ENCODE measurements at regions not wholly inside any gene's neighbourhood (a gene's known extent, or its start where the extent isn't known, plus 50 kb on each side); places are given as distances from the start of the nearest gene placed in this dataset.

DNA sequence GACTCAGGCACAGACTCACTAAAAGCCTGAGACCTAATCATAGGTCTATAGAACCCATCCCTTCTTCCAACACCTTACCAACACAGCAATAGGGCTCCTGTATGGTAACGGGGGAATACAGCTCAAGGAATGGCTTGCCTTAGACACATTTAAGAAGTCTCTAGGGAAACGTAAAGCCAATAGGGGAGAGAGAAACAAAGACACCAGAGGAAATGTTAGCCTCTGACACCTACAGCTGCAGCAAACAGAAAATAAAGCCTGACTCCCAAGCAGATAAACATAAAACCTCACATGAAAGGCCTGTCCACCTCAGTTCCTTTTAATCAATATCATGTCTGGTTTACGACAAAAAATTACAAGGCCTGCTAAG lies 51.1 kb upstream of the NCOA1 start:
- DNase-seq, result no peak
- intact Hi-C loops (cut with DNase I), result no loop called here

DNA sequence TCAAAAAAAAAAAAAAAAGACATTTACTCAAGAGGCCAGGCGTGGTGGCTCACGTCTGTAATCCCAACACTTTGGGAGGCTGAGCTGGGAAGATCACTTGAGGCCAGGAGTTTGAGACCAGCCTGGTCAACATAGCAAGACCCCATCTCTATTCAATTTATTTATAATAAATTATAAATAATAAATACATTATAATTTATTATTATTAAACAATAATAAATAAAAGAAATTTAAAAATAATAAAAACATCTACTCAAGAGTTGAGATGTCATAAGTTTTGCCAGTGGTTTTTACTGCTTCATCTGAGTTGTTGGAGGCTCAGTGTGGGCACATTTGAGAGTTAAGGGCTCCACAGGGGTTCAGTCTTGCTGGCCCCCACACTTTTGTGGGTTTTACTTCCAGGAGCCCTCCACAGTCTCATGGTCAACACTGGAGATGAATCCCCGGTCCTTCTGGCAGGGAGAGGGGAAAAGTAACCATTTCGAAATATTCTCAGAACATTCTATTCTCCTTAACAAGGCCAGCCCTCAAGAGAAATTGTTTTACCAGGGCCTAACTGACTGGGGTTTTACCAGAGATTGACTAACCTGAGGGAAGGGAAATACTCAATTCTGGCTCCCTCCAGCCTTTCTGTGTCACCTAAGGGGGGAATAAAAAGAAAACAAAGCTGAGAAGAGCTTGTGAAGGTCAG lies 51.6 kb upstream of the NCOA1 start:
- DNase-seq, result no peak
- Histone ChIP-seq H3K27ac (ENCODE audit: low read depth in 1 of 2, low read length in 2 of 2) (no peak overlapping the region), H3K4me3 (ENCODE audit: low read length in 2 of 2) (no peak overlapping the region), H3K4me1 (ENCODE audit: control insufficient read depth in 1 of 2, insufficient read depth in 2 of 2, low read length in 2 of 2) (peaks cover 3% of the 10 kb centered on the region in 2 donors), H3K27me3 (ENCODE audit: control insufficient read depth in 1 of 2, insufficient read depth in 2 of 2, low read length in 1 of 2) (no peaks in the 10 kb centered on the region), H3K9me3 (ENCODE audit: control insufficient read depth, low read length) (no peaks in the 10 kb centered on the region), H3K36me3 (ENCODE audit: control insufficient read depth in 1 of 2, insufficient read depth in 2 of 2, low read length in 1 of 2) (no peaks in the 10 kb centered on the region)
- WGBS, 2 donors, result 96 to 99% methylated on average over 4 of the region's 4 CpGs
- intact Hi-C loops (cut with DNase I), result no loop called here
- no peak for ATAC-seq (ENCODE audit: low FRiP score)

More for the DNA sequence above, 51.1 kb upstream of the NCOA1 start:
- Histone ChIP-seq H3K27ac (ENCODE audit: low read depth in 1 of 2, low read length in 2 of 2) (no peak overlapping the region), H3K9me3 (ENCODE audit: control insufficient read depth, low read length) (no peaks in the 10 kb centered on the region), H3K27me3 (ENCODE audit: control insufficient read depth in 1 of 2, insufficient read depth in 2 of 2, low read length in 1 of 2) (no peaks in the 10 kb centered on the region), H3K4me1 (ENCODE audit: control insufficient read depth in 1 of 2, insufficient read depth in 2 of 2, low read length in 2 of 2) (peaks cover 3% of the 10 kb centered on the region in 2 donors), H3K4me3 (ENCODE audit: low read length in 2 of 2) (no peak overlapping the region), H3K36me3 (ENCODE audit: control insufficient read depth in 1 of 2, insufficient read depth in 2 of 2, low read length in 1 of 2) (no peaks in the 10 kb centered on the region)
- 97% methylated on average over 3 of the region's 3 CpGs for WGBS, 2 donors
- ATAC-seq (ENCODE audit: low FRiP score), result no peak

DNA sequence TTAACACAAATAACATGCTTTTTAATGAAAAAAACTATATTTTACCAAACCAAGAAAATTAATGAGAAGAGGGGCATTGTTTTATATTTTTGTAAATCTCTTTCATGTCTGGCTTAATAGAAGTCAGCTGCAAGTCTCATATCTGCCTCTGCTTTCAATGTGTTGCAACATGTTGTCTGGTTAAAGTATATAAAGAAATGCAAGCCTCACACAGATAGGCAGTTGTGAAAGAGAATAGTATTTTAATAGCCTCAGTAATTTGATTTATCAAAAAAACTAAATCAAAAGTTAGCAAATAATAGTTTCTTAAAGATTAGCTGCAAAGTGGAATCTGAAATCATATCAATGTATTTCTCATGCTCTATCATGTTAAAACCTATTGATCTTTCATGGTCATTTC lies 52.9 kb upstream of the NCOA1 start:
- intact Hi-C loops (cut with DNase I), result no loop called here

DNA sequence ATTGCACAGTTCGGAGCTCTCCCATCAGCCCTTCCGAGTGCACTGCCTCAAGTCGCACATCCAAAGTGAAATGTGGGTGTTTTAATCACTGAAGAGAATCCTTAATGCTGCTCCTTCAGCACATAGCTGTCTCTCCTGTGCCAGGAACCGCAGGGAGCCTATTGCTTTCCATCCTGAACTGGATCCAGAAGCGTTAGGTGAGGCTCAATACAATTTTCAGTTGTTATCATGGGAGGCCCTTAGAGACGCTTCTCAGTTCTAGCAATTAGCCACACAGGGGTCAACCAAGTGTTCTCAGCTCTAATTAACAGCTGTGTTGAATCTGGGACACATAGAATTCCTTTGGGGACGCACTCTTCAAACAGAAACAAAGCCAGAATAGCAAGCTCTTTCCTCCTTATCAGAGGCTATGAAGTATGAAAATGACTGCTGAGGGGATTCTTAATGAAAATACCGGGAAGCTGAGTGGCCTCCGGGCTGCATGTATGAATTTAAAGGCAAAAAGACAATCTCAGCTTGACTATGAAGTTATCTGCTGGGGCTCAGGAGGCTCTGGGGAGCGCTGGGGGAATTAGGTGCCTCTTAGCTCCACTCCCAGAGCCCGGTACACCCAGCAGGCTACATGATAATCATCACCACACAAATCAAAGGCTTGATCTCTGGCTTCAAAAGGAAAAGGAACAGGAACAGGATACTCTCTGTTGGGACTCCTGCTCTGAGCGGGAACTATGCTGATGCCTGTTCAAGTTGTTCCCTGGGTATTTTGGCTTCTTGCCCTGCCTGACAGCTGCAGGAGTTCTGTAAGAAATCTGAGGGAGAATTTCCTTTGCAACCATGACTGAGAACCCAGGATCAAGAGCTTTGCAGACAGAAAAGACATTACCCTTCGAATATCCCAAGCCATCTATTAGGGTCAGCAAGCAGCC lies 55.4 kb upstream of the NCOA1 start:
- Histone ChIP-seq H3K4me3 (ENCODE audit: low read length in 2 of 2) (no peak overlapping the region), H3K27ac (ENCODE audit: low read depth in 1 of 2, low read length in 2 of 2) (no peak overlapping the region), H3K27me3 (ENCODE audit: control insufficient read depth in 1 of 2, insufficient read depth in 2 of 2, low read length in 1 of 2) (no peaks in the 10 kb centered on the region), H3K4me1 (ENCODE audit: control insufficient read depth in 1 of 2, insufficient read depth in 2 of 2, low read length in 2 of 2) (peaks cover 3% of the 10 kb centered on the region in 2 donors), H3K36me3 (ENCODE audit: control insufficient read depth in 1 of 2, insufficient read depth in 2 of 2, low read length in 1 of 2) (no peaks in the 10 kb centered on the region), H3K9me3 (ENCODE audit: control insufficient read depth, low read length) (no peaks in the 10 kb centered on the region)
- WGBS, 2 donors, result 41 to 47% methylated on average over 13 of the region's 13 CpGs
- ATAC-seq (ENCODE audit: low FRiP score), result peak; percentile 76
- intact Hi-C loops (cut with DNase I), result no loop called here
- peak in 1 of 2 donors; percentile 76 for DNase-seq

More for the DNA sequence above, 52.9 kb upstream of the NCOA1 start:
- no peaks in the 10 kb centered on the region for H3K27me3 ChIP-seq (ENCODE audit: control insufficient read depth in 1 of 2, insufficient read depth in 2 of 2, low read length in 1 of 2)
- H3K27ac ChIP-seq (ENCODE audit: low read depth in 1 of 2, low read length in 2 of 2), result no peak overlapping the region
- no peaks in the 10 kb centered on the region for H3K36me3 ChIP-seq (ENCODE audit: control insufficient read depth in 1 of 2, insufficient read depth in 2 of 2, low read length in 1 of 2)
- H3K4me1 ChIP-seq (ENCODE audit: control insufficient read depth in 1 of 2, insufficient read depth in 2 of 2, low read length in 2 of 2), result peaks cover 3% of the 10 kb centered on the region in 2 donors
- ATAC-seq (ENCODE audit: low FRiP score) (no peak), DNase-seq (no peak)
- H3K9me3 ChIP-seq (ENCODE audit: control insufficient read depth, low read length), result no peaks in the 10 kb centered on the region
- no peak overlapping the region for H3K4me3 ChIP-seq (ENCODE audit: low read length in 2 of 2)

DNA sequence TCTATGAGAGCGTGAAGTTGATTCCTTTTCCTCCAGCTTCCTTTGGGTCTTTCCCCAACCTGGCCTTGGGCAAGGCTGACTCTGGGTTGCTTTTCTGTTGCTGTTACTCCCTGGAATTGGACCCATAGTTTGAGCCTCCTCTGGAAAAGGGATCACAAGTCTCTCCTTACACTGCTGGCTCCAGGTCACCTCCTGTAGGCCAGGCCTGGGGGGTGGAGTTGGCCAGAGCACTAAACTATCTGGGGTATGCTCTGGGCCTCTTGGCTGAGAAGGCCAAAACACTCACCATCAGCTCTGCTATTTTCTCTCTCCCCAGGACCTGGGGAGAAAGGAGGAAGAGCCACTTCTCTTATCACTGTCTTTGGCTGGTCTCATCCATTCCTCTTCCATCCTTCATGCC lies 56.5 kb upstream of the NCOA1 start:
- H3K27me3 ChIP-seq (ENCODE audit: control insufficient read depth in 1 of 2, insufficient read depth in 2 of 2, low read length in 1 of 2), result no peaks in the 10 kb centered on the region
- no peaks in the 10 kb centered on the region for H3K36me3 ChIP-seq (ENCODE audit: control insufficient read depth in 1 of 2, insufficient read depth in 2 of 2, low read length in 1 of 2)
- H3K27ac ChIP-seq (ENCODE audit: low read depth in 1 of 2, low read length in 2 of 2), result no peak overlapping the region
- intact Hi-C loops (cut with DNase I), result no loop called here
- peak; percentile 74 for ATAC-seq (ENCODE audit: low FRiP score)
- H3K4me1 ChIP-seq (ENCODE audit: control insufficient read depth in 1 of 2, insufficient read depth in 2 of 2, low read length in 2 of 2), result peaks cover 3 to 4% of the 10 kb centered on the region in 2 donors
- no peak overlapping the region for H3K4me3 ChIP-seq (ENCODE audit: low read length in 2 of 2)
- DNase-seq, result no peak
- H3K9me3 ChIP-seq (ENCODE audit: control insufficient read depth, low read length), result no peaks in the 10 kb centered on the region
- WGBS, 2 donors, result 96 to 100% methylated on average over 1 of the region's 1 CpG

DNA sequence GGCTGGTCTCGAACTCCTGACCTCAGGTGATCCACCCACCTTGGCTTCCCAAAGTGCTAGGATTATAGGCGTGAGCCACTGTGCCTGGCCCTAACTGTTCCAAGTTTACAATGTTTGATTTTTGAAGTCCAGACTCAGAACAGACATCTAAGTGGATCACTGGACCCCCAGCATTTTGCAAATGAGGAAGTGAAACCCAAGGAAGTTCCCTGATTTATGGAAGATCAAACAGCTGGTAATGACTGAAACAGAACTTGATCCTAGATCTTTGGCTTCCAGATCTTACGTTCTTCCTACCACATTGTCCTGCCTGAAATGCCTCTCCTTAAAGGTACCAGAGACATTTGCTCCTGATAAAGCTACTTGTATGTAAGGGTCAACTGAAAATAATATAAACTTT lies 58.3 kb upstream of the NCOA1 start:
- Histone ChIP-seq H3K27me3 (ENCODE audit: control insufficient read depth in 1 of 2, insufficient read depth in 2 of 2, low read length in 1 of 2) (no peaks in the 10 kb centered on the region), H3K4me1 (ENCODE audit: control insufficient read depth in 1 of 2, insufficient read depth in 2 of 2, low read length in 2 of 2) (peaks cover 3 to 10% of the 10 kb centered on the region in 2 donors), H3K4me3 (ENCODE audit: low read length in 2 of 2) (no peak overlapping the region), H3K36me3 (ENCODE audit: control insufficient read depth in 1 of 2, insufficient read depth in 2 of 2, low read length in 1 of 2) (no peaks in the 10 kb centered on the region), H3K9me3 (ENCODE audit: control insufficient read depth, low read length) (no peaks in the 10 kb centered on the region), H3K27ac (ENCODE audit: low read depth in 1 of 2, low read length in 2 of 2) (no peak overlapping the region)
- intact Hi-C loops (cut with DNase I), result no loop called here
- ATAC-seq (ENCODE audit: low FRiP score), result no peak
- DNase-seq, result no peak
- 90 to 91% methylated on average over 3 of the region's 3 CpGs for WGBS, 2 donors

DNA sequence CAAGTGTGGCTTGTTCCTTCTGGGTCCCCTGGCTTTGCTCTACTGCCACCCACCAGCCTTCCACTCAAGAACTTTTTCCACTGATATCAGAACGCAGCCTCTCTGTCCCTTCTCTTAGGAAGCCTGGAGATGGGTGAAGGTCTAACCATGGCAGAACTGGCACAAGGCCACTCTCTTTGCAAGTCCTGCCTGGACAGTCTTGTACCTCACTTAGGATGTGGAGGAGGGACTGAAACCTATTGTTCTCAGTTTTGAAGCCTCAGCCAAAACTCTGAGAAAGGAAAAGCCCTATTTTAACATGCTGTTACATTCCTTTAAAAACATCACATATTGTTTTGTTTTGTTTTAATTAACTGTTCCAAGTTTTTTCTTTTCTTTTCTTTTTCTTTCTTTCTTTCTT lies 58.9 kb upstream of the NCOA1 start:
- H3K9me3 ChIP-seq (ENCODE audit: control insufficient read depth, low read length), result no peaks in the 10 kb centered on the region
- no peak for ATAC-seq (ENCODE audit: low FRiP score)
- peaks cover 3 to 10% of the 10 kb centered on the region in 2 donors for H3K4me1 ChIP-seq (ENCODE audit: control insufficient read depth in 1 of 2, insufficient read depth in 2 of 2, low read length in 2 of 2)
- H3K4me3 ChIP-seq (ENCODE audit: low read length in 2 of 2), result no peak overlapping the region
- intact Hi-C loops (cut with DNase I), result no loop called here
- no peaks in the 10 kb centered on the region for H3K27me3 ChIP-seq (ENCODE audit: control insufficient read depth in 1 of 2, insufficient read depth in 2 of 2, low read length in 1 of 2)
- H3K36me3 ChIP-seq (ENCODE audit: control insufficient read depth in 1 of 2, insufficient read depth in 2 of 2, low read length in 1 of 2), result no peaks in the 10 kb centered on the region
- DNase-seq, result no peak
- 57 to 75% methylated on average over 1 of the region's 1 CpG for WGBS, 2 donors
- H3K27ac ChIP-seq (ENCODE audit: low read depth in 1 of 2, low read length in 2 of 2), result no peak overlapping the region

DNA sequence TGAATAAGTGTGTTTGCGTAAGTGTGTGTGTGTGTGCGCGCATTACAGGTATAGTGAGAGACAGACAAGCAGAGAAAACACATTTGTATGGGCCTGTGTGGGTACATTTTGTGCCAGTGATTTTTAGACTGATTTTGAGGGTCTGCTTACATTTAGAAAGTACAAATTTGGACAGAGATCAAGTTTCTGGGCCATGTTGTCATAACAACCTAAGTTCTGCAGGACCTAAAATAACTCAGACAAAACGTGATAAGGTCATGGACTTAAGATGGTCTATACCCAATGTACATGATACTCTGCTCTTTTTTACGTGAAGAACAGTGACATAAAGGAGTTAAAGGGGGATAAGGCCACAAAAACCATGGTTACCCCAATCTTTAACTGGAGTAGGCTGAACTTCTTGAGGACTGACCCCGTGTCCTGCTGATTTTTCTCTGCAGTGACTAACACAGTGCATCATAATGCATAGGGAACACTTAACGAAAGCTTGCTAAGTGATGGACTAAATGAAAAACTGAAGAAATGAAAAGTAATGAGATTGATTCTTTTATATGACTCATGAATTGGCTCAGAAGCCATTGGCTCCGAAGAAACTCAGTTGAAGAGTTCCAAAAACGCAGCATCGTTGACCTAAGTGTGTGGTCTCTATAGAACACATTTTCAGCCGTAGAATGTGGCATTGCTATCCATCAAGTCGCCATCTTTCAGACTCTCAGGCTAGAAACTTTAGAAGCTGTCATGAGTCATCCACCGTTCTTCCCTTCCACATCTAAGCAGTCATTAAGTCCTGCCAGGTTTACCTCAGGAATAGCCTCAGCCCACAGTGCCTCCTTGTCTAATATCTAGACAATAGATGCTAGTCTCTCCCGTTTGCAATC lies 61.6 kb upstream of the NCOA1 start:
- DNase-seq (no peak), ATAC-seq (ENCODE audit: low FRiP score) (no peak)
- WGBS, 2 donors, result 37 to 38% methylated on average over 14 of the region's 14 CpGs
- Histone ChIP-seq H3K9me3 (ENCODE audit: control insufficient read depth, low read length) (no peaks in the 10 kb centered on the region), H3K4me1 (ENCODE audit: control insufficient read depth in 1 of 2, insufficient read depth in 2 of 2, low read length in 2 of 2) (peaks cover 0 to 6% of the 10 kb centered on the region in 2 donors), H3K36me3 (ENCODE audit: control insufficient read depth in 1 of 2, insufficient read depth in 2 of 2, low read length in 1 of 2) (no peaks in the 10 kb centered on the region), H3K27ac (ENCODE audit: low read depth in 1 of 2, low read length in 2 of 2) (no peak overlapping the region), H3K4me3 (ENCODE audit: low read length in 2 of 2) (no peak overlapping the region), H3K27me3 (ENCODE audit: control insufficient read depth in 1 of 2, insufficient read depth in 2 of 2, low read length in 1 of 2) (no peaks in the 10 kb centered on the region)
- intact Hi-C loops (cut with DNase I), result no loop called here

Measured in aorta (tissue), 5 donors.